GM23338 (cell line): ENCODE measurements at regions not wholly inside any gene's neighbourhood (a gene's known extent, or its start where the extent isn't known, plus 50 kb on each side); places are given as distances from the start of the nearest gene placed in this dataset.

Experiments used
- ATAC-seq: fragments of 200-7000 bp; cut with Tn5 transposase; 3 replicates; pipeline ENCODE4 v1.9.1; 2020
- DNase-seq: peaks from one replicate; pipeline ENCODE4 v3.0.0-alpha.2; 2015; ENCODE audit warnings: low spot score
- H2AFZ ChIP-seq: fragments of 200-600 bp; sonication (generic); 2 replicates; pipeline ENCODE4 v1.8.0; 2016; ENCODE audit warnings: antibody characterized with exemption, mild to moderate bottlenecking, moderate library complexity
- H3F3A ChIP-seq: fragments of 200-600 bp; sonication (generic); replicated peaks from 2 replicates; pipeline ENCODE4 v1.8.0; 2017; ENCODE audit warnings: antibody characterized with exemption, mixed run types, low read depth
- H3K27ac ChIP-seq: fragments of 200-600 bp; sonication (generic); 2 replicates; pipeline ENCODE4 v1.6.1; 2016; ENCODE audit warnings: low read depth
- H3K27me3 ChIP-seq: fragments of 200-600 bp; sonication (generic); 2 replicates; pipeline ENCODE4 v1.8.0; 2016; ENCODE audit warnings: mild to moderate bottlenecking, mixed run types, moderate library complexity; ENCODE audit not compliant: insufficient read depth
- H3K36me3 ChIP-seq: fragments of 200-600 bp; sonication (generic); 2 replicates; pipeline ENCODE4 v1.8.0; 2016; ENCODE audit warnings: mild to moderate bottlenecking; ENCODE audit not compliant: insufficient read depth
- H3K4me1 ChIP-seq: fragments of 200-600 bp; sonication (generic); 2 replicates; pipeline ENCODE4 v1.8.0; 2016; ENCODE audit warnings: mild to moderate bottlenecking, moderate library complexity; ENCODE audit not compliant: insufficient read depth
- H3K4me2 ChIP-seq: fragments of 200-600 bp; sonication (generic); 2 replicates; pipeline ENCODE4 v1.7.1; 2017; ENCODE audit warnings: mixed run types
- H3K4me3 ChIP-seq: fragments of 200-600 bp; sonication (generic); 2 replicates; pipeline ENCODE4 v1.6.1; 2016; ENCODE audit warnings: mixed run types
- H3K79me2 ChIP-seq: fragments of 200-600 bp; sonication (generic); replicated peaks from 2 replicates; pipeline ENCODE4 v1.8.0; 2017; ENCODE audit warnings: mild to moderate bottlenecking; ENCODE audit not compliant: insufficient read depth
- H3K9me2 ChIP-seq: fragments of 200-600 bp; sonication (generic); 2 replicates; pipeline ENCODE4 v1.8.0; 2017; ENCODE audit not compliant: insufficient read depth
- H4K20me1 ChIP-seq: fragments of 200-600 bp; sonication (generic); replicated peaks from 2 replicates; pipeline ENCODE4 v1.8.0; 2017; ENCODE audit warnings: mild to moderate bottlenecking; ENCODE audit not compliant: insufficient read depth
- H3K27ac Mint-ChIP-seq: 2 replicates; pipeline ENCODE4 v1.8.0; 2020; ENCODE audit warnings: inconsistent platforms, mild to moderate bottlenecking, moderate library complexity, mixed read lengths
- H3K27me3 Mint-ChIP-seq: 3 replicates; pipeline ENCODE4 v1.8.0; 2022; ENCODE audit warnings: low read depth, mild to moderate bottlenecking, moderate library complexity, mixed read lengths, inconsistent platforms; ENCODE audit not compliant: insufficient read depth, poor library complexity
- H3K36me3 Mint-ChIP-seq: 3 replicates; pipeline ENCODE4 v1.8.0; 2021; ENCODE audit warnings: low read depth, mild to moderate bottlenecking, inconsistent platforms, moderate library complexity, mixed read lengths
- H3K4me1 Mint-ChIP-seq: 3 replicates; pipeline ENCODE4 v1.8.0; 2020; ENCODE audit warnings: mild to moderate bottlenecking, inconsistent platforms, mixed read lengths
- H3K4me3 Mint-ChIP-seq: 3 replicates; pipeline ENCODE4 v1.8.0; 2021; ENCODE audit warnings: moderate library complexity, mild to moderate bottlenecking, inconsistent platforms, mixed read lengths
- H3K9me3 Mint-ChIP-seq: 3 replicates; pipeline ENCODE4 v1.8.0; 2020; ENCODE audit warnings: moderate library complexity, mild to moderate bottlenecking, inconsistent platforms, mixed read lengths
- CREB1 ChIP-seq: fragments of 250-450 bp; sonication (Bioruptor Pico); IDR thresholded peaks from 2 replicates; pipeline ENCODE4 v1.5.0; 2020; ENCODE audit warnings: low read depth, mild to moderate bottlenecking, moderate library complexity
- TF ChIP-seq, protein P1 (sequence below): IDR thresholded peaks from one replicate; pipeline ENCODE4 v1.6.1; 2018; ENCODE audit warnings: antibody characterized with exemption; ENCODE audit not compliant: unreplicated experiment
- TF ChIP-seq, protein P2 (sequence below): fragments of 250-450 bp; sonication (Bioruptor Pico); IDR thresholded peaks from 2 replicates; pipeline ENCODE4 v1.5.0; 2020; ENCODE audit warnings: mild to moderate bottlenecking, moderate library complexity

DNA sequence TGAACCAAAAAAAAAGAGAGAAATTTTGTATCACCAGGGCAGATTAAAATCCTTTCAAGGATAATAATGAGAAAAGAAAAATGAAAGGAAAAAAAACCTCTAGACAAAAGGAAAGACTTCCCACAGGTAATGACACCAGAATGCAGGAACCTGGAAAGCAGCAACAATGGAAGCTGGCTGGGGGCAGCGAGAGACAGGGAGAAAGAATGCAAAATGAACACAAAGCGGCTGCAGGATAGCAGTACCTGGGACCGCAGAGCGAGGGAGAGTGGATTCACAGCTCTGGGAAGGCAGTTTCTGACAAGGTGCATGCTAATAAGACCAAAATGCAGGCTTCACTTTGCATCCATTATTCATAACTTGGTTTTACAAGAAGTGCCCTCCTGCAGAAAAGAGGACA, 349.0 kb downstream of the SIPA1L2 start:
- peaks cover 16% of the 10 kb centered on the region for H3K4me1 ChIP-seq
- H3K9me2 ChIP-seq, result peaks cover 9% of the 10 kb centered on the region; the same call in 1 of the 2 replicates
- H3F3A ChIP-seq, result no peaks in the 10 kb centered on the region
- Mint-ChIP-seq H3K36me3 (no peaks in the 10 kb centered on the region; the same call in 2 of the 3 replicates), H3K9me3 (no peaks in the 10 kb centered on the region), H3K27me3 (peaks cover 5% of the 10 kb centered on the region), H3K27ac (peak overlapping the region; percentile 79), H3K4me1 (peaks cover 47% of the 10 kb centered on the region), H3K4me3 (peak overlapping the region; percentile 6)
- peak overlapping the region; percentile 48 for H3K27ac ChIP-seq
- TF ChIP-seq CREB1 (CRISPR knock-in tag), result peak; percentile 58
- TF ChIP-seq, protein P1, sequence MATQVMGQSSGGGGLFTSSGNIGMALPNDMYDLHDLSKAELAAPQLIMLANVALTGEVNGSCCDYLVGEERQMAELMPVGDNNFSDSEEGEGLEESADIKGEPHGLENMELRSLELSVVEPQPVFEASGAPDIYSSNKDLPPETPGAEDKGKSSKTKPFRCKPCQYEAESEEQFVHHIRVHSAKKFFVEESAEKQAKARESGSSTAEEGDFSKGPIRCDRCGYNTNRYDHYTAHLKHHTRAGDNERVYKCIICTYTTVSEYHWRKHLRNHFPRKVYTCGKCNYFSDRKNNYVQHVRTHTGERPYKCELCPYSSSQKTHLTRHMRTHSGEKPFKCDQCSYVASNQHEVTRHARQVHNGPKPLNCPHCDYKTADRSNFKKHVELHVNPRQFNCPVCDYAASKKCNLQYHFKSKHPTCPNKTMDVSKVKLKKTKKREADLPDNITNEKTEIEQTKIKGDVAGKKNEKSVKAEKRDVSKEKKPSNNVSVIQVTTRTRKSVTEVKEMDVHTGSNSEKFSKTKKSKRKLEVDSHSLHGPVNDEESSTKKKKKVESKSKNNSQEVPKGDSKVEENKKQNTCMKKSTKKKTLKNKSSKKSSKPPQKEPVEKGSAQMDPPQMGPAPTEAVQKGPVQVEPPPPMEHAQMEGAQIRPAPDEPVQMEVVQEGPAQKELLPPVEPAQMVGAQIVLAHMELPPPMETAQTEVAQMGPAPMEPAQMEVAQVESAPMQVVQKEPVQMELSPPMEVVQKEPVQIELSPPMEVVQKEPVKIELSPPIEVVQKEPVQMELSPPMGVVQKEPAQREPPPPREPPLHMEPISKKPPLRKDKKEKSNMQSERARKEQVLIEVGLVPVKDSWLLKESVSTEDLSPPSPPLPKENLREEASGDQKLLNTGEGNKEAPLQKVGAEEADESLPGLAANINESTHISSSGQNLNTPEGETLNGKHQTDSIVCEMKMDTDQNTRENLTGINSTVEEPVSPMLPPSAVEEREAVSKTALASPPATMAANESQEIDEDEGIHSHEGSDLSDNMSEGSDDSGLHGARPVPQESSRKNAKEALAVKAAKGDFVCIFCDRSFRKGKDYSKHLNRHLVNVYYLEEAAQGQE, result no peak
- TF ChIP-seq, protein P2, sequence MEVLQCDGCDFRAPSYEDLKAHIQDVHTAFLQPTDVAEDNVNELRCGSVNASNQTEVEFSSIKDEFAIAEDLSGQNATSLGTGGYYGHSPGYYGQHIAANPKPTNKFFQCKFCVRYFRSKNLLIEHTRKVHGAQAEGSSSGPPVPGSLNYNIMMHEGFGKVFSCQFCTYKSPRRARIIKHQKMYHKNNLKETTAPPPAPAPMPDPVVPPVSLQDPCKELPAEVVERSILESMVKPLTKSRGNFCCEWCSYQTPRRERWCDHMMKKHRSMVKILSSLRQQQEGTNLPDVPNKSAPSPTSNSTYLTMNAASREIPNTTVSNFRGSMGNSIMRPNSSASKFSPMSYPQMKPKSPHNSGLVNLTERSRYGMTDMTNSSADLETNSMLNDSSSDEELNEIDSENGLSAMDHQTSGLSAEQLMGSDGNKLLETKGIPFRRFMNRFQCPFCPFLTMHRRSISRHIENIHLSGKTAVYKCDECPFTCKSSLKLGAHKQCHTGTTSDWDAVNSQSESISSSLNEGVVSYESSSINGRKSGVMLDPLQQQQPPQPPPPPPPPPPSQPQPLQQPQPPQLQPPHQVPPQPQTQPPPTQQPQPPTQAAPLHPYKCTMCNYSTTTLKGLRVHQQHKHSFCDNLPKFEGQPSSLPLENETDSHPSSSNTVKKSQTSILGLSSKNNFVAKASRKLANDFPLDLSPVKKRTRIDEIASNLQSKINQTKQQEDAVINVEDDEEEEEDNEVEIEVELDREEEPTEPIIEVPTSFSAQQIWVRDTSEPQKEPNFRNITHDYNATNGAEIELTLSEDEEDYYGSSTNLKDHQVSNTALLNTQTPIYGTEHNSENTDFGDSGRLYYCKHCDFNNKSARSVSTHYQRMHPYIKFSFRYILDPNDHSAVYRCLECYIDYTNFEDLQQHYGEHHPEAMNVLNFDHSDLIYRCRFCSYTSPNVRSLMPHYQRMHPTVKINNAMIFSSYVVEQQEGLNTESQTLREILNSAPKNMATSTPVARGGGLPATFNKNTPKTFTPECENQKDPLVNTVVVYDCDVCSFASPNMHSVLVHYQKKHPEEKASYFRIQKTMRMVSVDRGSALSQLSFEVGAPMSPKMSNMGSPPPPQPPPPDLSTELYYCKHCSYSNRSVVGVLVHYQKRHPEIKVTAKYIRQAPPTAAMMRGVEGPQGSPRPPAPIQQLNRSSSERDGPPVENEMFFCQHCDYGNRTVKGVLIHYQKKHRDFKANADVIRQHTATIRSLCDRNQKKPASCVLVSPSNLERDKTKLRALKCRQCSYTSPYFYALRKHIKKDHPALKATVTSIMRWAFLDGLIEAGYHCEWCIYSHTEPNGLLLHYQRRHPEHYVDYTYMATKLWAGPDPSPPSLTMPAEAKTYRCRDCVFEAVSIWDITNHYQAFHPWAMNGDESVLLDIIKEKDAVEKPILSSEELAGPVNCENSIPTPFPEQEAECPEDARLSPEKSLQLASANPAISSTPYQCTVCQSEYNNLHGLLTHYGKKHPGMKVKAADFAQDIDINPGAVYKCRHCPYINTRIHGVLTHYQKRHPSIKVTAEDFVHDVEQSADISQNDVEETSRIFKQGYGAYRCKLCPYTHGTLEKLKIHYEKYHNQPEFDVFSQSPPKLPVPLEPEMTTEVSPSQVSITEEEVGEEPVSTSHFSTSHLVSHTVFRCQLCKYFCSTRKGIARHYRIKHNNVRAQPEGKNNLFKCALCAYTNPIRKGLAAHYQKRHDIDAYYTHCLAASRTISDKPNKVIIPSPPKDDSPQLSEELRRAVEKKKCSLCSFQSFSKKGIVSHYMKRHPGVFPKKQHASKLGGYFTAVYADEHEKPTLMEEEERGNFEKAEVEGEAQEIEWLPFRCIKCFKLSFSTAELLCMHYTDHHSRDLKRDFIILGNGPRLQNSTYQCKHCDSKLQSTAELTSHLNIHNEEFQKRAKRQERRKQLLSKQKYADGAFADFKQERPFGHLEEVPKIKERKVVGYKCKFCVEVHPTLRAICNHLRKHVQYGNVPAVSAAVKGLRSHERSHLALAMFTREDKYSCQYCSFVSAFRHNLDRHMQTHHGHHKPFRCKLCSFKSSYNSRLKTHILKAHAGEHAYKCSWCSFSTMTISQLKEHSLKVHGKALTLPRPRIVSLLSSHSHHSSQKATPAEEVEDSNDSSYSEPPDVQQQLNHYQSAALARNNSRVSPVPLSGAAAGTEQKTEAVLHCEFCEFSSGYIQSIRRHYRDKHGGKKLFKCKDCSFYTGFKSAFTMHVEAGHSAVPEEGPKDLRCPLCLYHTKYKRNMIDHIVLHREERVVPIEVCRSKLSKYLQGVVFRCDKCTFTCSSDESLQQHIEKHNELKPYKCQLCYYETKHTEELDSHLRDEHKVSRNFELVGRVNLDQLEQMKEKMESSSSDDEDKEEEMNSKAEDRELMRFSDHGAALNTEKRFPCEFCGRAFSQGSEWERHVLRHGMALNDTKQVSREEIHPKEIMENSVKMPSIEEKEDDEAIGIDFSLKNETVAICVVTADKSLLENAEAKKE, result peak; percentile 66; the same call in 1 of the 2 replicates
- no peaks in the 10 kb centered on the region for H3K79me2 ChIP-seq
- no peaks in the 10 kb centered on the region for H3K36me3 ChIP-seq
- H3K27me3 ChIP-seq, result no peaks in the 10 kb centered on the region
- no peak overlapping the region for H2AFZ ChIP-seq
- peak; percentile 84 for DNase-seq
- no peaks in the 10 kb centered on the region for H4K20me1 ChIP-seq
- H3K4me3 ChIP-seq, result no peak overlapping the region
- H3K4me2 ChIP-seq, result peak overlapping the region; percentile 10
- ATAC-seq, result peak; percentile 98
